Body of pancreas (tissue), 4 donors: ENCODE measurements at regions not wholly inside any gene's neighbourhood (a gene's known extent, or its start where the extent isn't known, plus 50 kb on each side); places are given as distances from the start of the nearest gene placed in this dataset.
A peak's percentile ranks its signal among the peaks of the same experiment; 100 is the strongest.

Source experiments
- ATAC-seq: fragments of 150-250 bp; one replicate; pipeline ENCODE4 v1.9.1; 2016
- DNase-seq, 4 donors: peaks; one replicate each; pipeline ENCODE4 v3.0.0-alpha.2; 2019
- H3K27ac ChIP-seq, 4 donors: fragments of 200-600 bp; sonication (generic); 1 replicate in 3 of 4; 2 replicates in 1 of 4; pipeline versions ENCODE4 v1.5.1 to v1.6.1; 2016 to 2019; ENCODE audit warnings: mild to moderate bottlenecking in 1 of 4, mixed read lengths in 1 of 4, moderate library complexity in 1 of 4
- H3K27me3 ChIP-seq, 2 donors: fragments of 200-600 bp; sonication (generic); one replicate each; pipeline ENCODE4 v1.6.0; 2016; ENCODE audit warnings: mild to moderate bottlenecking in 1 of 2
- H3K36me3 ChIP-seq, 2 donors: fragments of 200-600 bp; sonication (generic); replicated peaks in 1 of 2; 2 replicates each; pipeline ENCODE4 v1.5.1; 2016; ENCODE audit warnings: low read depth in 2 of 2; ENCODE audit not compliant: insufficient read depth in 1 of 2
- H3K4me1 ChIP-seq: fragments of 200-600 bp; sonication (generic); one replicate; pipeline ENCODE4 v1.6.0; 2016
- H3K4me3 ChIP-seq, 2 donors: fragments of 200-600 bp; sonication (generic); 1 replicate in 1 of 2; 2 replicates in 1 of 2; pipeline ENCODE4 v1.5.1; 2016 to 2019
- H3K9me3 ChIP-seq, 3 donors: fragments of 200-600 bp; sonication (generic); 1 replicate in 2 of 3; 2 replicates in 1 of 3; pipeline ENCODE4 v1.5.1; 2016
- POLR2A ChIP-seq, 3 donors: fragments of 450-650 bp; IDR thresholded peaks; one replicate each; pipeline ENCODE4 v1.6.1; 2016; ENCODE audit warnings: antibody characterized with exemption in 3 of 3, mild to moderate bottlenecking in 2 of 3
- WGBS, 2 donors: methylation state at CpG; one replicate each; pipeline ENCODE4 v1.1.5; 2017; 5-methylcytosine and 5-hydroxymethylcytosine counted together
- intact Hi-C: fragments of 100-400 bp; cut with DNase I; formaldehyde crosslinking; loops from one replicate; pipeline ENCODE4 v1.15.1; 2023
- TF ChIP-seq, protein P1 (sequence below), 7 experiments: fragments of 450-650 bp in 4 of 7; fragments of 200-600 bp in 3 of 7; sonication (generic) in 3 of 7; IDR thresholded peaks; one replicate each; pipeline ENCODE4 v1.5.1; 2016 to 2019; ENCODE audit warnings: antibody characterized with exemption in 7 of 7

DNA sequence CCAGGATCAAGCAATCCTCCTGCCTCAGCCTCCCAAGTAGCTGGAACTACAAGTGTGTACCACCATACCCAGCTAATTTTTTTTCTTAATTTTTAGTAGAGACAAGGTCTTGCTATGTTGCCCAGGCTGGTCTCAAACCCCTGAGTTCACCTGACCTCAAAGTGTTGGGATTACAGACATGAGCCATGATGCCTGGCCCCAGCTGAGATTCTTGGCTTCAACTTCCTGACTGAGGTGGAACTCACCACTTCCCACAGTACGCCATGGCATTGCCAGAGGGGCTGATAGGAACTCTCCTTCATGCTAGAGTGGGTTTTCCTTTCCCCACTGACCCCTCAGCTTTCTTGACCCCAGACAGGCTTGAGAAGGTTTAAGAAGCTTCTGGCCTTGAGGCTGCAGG lies 251.0 kb upstream of the CSF3R start:
- H3K27me3 ChIP-seq, result no peaks in the 10 kb centered on the region
- no peak for ATAC-seq
- H3K4me1 ChIP-seq, result no peaks in the 10 kb centered on the region
- no peaks in the 10 kb centered on the region for H3K36me3 ChIP-seq
- DNase-seq, result no peak
- 0% methylated on average over 1 of the region's 1 CpG for WGBS, 2 donors
- no peak overlapping the region for H3K4me3 ChIP-seq
- no peak for TF ChIP-seq POLR2A (IDR thresholded peaks at IDR 0.05)
- TF ChIP-seq, protein P1, sequence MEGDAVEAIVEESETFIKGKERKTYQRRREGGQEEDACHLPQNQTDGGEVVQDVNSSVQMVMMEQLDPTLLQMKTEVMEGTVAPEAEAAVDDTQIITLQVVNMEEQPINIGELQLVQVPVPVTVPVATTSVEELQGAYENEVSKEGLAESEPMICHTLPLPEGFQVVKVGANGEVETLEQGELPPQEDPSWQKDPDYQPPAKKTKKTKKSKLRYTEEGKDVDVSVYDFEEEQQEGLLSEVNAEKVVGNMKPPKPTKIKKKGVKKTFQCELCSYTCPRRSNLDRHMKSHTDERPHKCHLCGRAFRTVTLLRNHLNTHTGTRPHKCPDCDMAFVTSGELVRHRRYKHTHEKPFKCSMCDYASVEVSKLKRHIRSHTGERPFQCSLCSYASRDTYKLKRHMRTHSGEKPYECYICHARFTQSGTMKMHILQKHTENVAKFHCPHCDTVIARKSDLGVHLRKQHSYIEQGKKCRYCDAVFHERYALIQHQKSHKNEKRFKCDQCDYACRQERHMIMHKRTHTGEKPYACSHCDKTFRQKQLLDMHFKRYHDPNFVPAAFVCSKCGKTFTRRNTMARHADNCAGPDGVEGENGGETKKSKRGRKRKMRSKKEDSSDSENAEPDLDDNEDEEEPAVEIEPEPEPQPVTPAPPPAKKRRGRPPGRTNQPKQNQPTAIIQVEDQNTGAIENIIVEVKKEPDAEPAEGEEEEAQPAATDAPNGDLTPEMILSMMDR (IDR thresholded peaks at IDR 0.05), result no peak
- intact Hi-C loops, result no loop called here
- H3K9me3 ChIP-seq, result no peaks in the 10 kb centered on the region
- no peak overlapping the region for H3K27ac ChIP-seq

DNA sequence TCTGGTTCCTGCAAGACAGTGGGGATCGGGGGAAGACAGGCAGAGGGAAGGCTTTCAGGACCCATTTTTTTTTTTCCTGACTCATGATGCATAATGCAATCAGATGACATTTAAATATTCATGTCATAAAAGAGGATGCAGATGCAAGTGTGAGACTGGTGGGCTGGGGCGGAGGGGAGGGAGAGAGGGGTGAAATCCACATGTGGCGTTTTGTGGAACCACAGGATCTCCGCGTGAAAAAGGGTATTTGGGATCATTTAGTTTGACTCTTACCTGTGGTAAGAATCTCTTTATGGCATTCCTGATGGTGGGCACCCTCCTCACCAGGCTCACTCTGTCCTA lies 249.3 kb upstream of the CSF3R start:
- H3K27me3 ChIP-seq, result no peaks in the 10 kb centered on the region
- TF ChIP-seq, protein P1 (IDR thresholded peaks at IDR 0.05), result no peak
- no peak for TF ChIP-seq POLR2A (IDR thresholded peaks at IDR 0.05)
- no peak overlapping the region for H3K27ac ChIP-seq
- intact Hi-C loops, result no loop called here
- ATAC-seq (no peak), DNase-seq (no peak)
- no peaks in the 10 kb centered on the region for H3K4me1 ChIP-seq
- 46 to 53% methylated on average over 5 of the region's 5 CpGs for whole genome bisulfite sequencing, 2 donors
- H3K36me3 ChIP-seq, result no peaks in the 10 kb centered on the region
- H3K4me3 ChIP-seq, result no peak overlapping the region
- H3K9me3 ChIP-seq, result no peaks in the 10 kb centered on the region

DNA sequence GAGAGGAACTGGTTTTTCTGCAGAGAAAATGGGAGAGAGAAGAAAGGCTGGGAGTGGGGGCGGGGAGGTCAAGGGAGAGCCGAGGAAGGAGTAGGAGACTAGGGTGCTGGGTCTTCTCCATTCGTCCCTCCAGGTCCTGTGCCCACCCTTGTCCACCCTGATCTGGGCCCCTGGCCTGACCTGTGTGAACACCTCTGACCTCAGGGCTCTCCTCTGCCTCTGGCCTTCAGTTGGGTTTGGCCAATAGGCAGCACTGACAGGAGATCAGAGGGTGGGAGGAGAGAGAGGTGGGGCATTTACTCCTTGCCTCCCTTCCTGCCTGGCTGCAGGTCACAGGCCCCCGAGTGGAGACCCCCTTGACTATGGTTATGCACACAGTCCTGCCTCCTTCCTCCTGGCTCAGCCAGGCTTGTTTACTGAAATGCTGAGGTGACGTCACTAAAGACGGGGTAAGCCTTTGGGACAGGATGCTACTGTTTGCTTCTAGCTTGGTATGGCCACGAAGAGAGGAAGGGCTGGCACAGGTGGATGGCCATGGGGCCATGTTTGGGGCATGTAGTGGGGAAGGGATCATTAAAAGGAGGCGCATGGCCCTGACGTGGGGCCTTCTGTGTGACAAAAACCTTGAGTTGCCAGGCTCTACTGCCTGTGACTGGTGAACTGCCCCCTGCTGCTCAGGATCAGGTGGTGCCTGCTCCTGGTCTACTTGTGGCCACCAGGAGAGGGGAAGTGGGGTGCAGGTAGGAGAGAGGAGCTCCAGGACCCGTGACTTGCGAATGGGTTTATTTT lies 248.7 kb upstream of the CSF3R start:
- no peaks in the 10 kb centered on the region for H3K9me3 ChIP-seq
- 45 to 49% methylated on average over 9 to 11 of the region's 11 CpGs for WGBS, 2 donors
- no peaks in the 10 kb centered on the region for H3K27me3 ChIP-seq
- DNase-seq (no peak), ATAC-seq (no peak)
- H3K27ac ChIP-seq, result no peak overlapping the region
- no peaks in the 10 kb centered on the region for H3K4me1 ChIP-seq
- H3K4me3 ChIP-seq, result no peak overlapping the region
- no peaks in the 10 kb centered on the region for H3K36me3 ChIP-seq
- TF ChIP-seq, protein P1 (IDR thresholded peaks at IDR 0.05), result peak in 1 of 7 experiments; percentile 10
- TF ChIP-seq POLR2A (IDR thresholded peaks at IDR 0.05), result no peak
- intact Hi-C loops, result no loop called here

DNA sequence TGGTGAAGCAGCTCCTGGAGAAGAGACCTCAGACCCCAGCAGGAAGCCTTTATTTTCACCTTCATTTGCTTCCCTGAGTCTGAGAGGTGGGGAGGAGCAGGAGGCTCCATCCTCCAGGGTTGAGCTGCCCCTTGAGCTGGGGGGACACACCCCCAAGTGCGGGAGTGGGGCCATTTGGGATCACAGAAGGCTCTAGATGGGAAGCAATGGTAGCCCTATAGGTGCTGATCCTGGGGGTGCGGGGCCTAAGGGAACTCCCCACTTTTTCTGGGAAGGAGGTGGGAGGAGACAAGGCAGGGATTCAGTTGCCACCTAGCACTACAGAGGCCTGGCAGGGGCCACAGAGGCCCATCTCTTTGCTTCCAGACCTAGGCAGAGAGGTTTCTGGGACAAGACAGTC lies 247.9 kb upstream of the CSF3R start:
- Histone ChIP-seq H3K27me3 (no peaks in the 10 kb centered on the region), H3K4me1 (no peaks in the 10 kb centered on the region)
- WGBS, 2 donors, result 52 to 70% methylated on average over 2 of the region's 2 CpGs

More for the DNA sequence above, 247.9 kb upstream of the CSF3R start:
- TF ChIP-seq, protein P1 (IDR thresholded peaks at IDR 0.05), result no peak
- intact Hi-C loops, result no loop called here
- DNase-seq, result no peak
- no peaks in the 10 kb centered on the region for H3K9me3 ChIP-seq
- no peak overlapping the region for H3K4me3 ChIP-seq
- no peak overlapping the region for H3K27ac ChIP-seq
- ATAC-seq, result no peak
- H3K36me3 ChIP-seq, result no peaks in the 10 kb centered on the region
